ENCODE measurements at regions not wholly inside any gene's neighbourhood (a gene's known extent, or its start where the extent isn't known, plus 50 kb on each side); places are given as distances from the start of the nearest gene placed in this dataset.

DNA sequence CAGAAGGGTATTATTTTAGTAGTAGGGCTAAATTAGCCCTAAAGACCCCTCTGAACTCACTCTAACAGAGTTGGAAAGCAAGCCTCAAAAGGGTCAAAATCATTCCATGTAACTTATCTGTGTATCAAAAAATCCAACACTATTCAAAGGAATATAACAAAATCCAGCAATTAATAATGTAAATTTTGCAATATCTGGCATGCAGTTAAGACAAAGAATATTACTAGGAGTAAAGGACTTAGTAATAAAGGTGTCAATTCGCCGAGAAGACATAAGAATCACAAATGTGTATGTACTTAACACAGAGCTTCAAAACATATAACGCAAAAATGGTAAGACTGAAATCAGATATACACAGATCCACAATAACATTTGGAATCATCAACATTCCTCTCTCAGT is 71.2 kb upstream of the PFN2 start:
- TF ChIP-seq, protein P1, sequence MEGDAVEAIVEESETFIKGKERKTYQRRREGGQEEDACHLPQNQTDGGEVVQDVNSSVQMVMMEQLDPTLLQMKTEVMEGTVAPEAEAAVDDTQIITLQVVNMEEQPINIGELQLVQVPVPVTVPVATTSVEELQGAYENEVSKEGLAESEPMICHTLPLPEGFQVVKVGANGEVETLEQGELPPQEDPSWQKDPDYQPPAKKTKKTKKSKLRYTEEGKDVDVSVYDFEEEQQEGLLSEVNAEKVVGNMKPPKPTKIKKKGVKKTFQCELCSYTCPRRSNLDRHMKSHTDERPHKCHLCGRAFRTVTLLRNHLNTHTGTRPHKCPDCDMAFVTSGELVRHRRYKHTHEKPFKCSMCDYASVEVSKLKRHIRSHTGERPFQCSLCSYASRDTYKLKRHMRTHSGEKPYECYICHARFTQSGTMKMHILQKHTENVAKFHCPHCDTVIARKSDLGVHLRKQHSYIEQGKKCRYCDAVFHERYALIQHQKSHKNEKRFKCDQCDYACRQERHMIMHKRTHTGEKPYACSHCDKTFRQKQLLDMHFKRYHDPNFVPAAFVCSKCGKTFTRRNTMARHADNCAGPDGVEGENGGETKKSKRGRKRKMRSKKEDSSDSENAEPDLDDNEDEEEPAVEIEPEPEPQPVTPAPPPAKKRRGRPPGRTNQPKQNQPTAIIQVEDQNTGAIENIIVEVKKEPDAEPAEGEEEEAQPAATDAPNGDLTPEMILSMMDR (IDR thresholded peaks at IDR 0.05), result no peak
- TF ChIP-seq ZFX (IDR thresholded peaks at IDR 0.05; ENCODE audit: borderline replicate concordance), result no peak

Measured in 22Rv1 (cell line).